Uterus (tissue), 3 donors: ENCODE measurements at regions not wholly inside any gene's neighbourhood (a gene's known extent, or its start where the extent isn't known, plus 50 kb on each side); places are given as distances from the start of the nearest gene placed in this dataset.

ENCODE experiments used
- DNase-seq, 2 donors: peaks; one replicate each; pipeline ENCODE4 v3.0.0-alpha.2; 2019 to 2020
- H3K27ac ChIP-seq, 2 donors: fragments of 200-600 bp; sonication (generic); 1 replicate in 1 of 2; 2 replicates in 1 of 2; pipeline ENCODE4 v1.5.1; 2016 to 2018
- H3K27me3 ChIP-seq, 2 donors: fragments of 200-600 bp; sonication (generic); one replicate each; pipeline ENCODE4 v1.5.1; 2018 to 2019; ENCODE audit warnings: control low read depth in 1 of 2
- H3K36me3 ChIP-seq, 2 donors: fragments of 200-600 bp; sonication (generic); one replicate each; pipeline ENCODE4 v1.5.1; 2019; ENCODE audit warnings: control low read depth in 1 of 2
- H3K4me1 ChIP-seq, 2 donors: fragments of 200-600 bp; sonication (generic); one replicate each; pipeline ENCODE4 v1.5.1; 2018 to 2019; ENCODE audit warnings: control low read depth in 1 of 2
- H3K4me3 ChIP-seq, 2 donors: fragments of 200-600 bp; sonication (generic); 1 replicate in 1 of 2; 2 replicates in 1 of 2; pipeline ENCODE4 v1.5.1; 2018 to 2019; ENCODE audit warnings: mild to moderate bottlenecking in 1 of 2
- H3K9me3 ChIP-seq, 2 donors: fragments of 200-600 bp; sonication (generic); one replicate each; pipeline ENCODE4 v1.5.1; 2019; ENCODE audit warnings: control low read depth in 1 of 2
- CTCF ChIP-seq, 4 experiments: fragments of 200-600 bp in 2 of 4; fragments of 450-650 bp in 2 of 4; sonication (generic) in 2 of 4; IDR thresholded peaks; one replicate each; pipeline ENCODE4 v1.5.1; 2016 to 2019; ENCODE audit warnings: antibody characterized with exemption in 4 of 4, mild to moderate bottlenecking in 2 of 4, moderate library complexity in 1 of 4
- POLR2A ChIP-seq, 2 donors: fragments of 450-650 bp; IDR thresholded peaks; one replicate each; pipeline ENCODE4 v1.6.1; 2016; ENCODE audit warnings: antibody characterized with exemption in 2 of 2, mild to moderate bottlenecking in 1 of 2, moderate library complexity in 1 of 2
- intact Hi-C: fragments of 100-400 bp; cut with DNase I; formaldehyde crosslinking; loops from one replicate; pipeline ENCODE4 v1.15.1; 2023; ENCODE audit warnings: low total_unique reads
- donor health status: DM: yes; HTN: yes; CAD: no.

- Histone ChIP-seq H3K36me3 (no peaks in the 10 kb centered on the region), H3K27me3 (no peaks in the 10 kb centered on the region), H3K4me3 (no peak overlapping the region), H3K9me3 (no peaks in the 10 kb centered on the region), H3K4me1 (no peaks in the 10 kb centered on the region), H3K27ac (no peak overlapping the region)
- TF ChIP-seq POLR2A (IDR thresholded peaks at IDR 0.05) (no peak), CTCF (IDR thresholded peaks at IDR 0.05) (no peak)
- intact Hi-C loops = no loop called here
- DNase-seq = no peak
Observed at GRCh38 chr5:164482351-164482750, 976.9 kb downstream of the MAT2B start.

DNA sequence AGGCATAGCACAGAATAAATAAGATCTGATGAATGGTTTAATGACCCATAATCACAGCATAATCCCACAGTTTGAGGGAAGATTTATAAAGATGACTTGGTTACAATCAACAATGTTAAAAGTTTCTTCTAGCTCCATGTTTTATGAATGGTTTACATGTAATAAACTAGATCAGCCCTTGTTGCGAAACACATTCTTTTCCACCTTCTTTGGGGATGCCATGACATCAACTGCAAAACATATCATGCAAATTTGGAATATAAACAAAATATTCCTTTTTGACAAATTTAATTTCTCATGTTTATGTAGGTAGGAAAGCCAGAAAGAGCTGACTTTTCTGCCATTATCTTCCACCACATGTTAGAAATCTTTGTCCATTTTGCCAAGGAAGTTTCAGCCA, 979.5 kb downstream of the MAT2B start:
- DNase-seq = no peak
- Histone ChIP-seq H3K4me3 (no peak overlapping the region), H3K9me3 (no peaks in the 10 kb centered on the region), H3K4me1 (no peaks in the 10 kb centered on the region), H3K27ac (no peak overlapping the region), H3K36me3 (no peaks in the 10 kb centered on the region), H3K27me3 (no peaks in the 10 kb centered on the region)
- no peak for TF ChIP-seq POLR2A (IDR thresholded peaks at IDR 0.05)
- no peak for TF ChIP-seq CTCF (IDR thresholded peaks at IDR 0.05)
- intact Hi-C loops = no loop called here

DNA sequence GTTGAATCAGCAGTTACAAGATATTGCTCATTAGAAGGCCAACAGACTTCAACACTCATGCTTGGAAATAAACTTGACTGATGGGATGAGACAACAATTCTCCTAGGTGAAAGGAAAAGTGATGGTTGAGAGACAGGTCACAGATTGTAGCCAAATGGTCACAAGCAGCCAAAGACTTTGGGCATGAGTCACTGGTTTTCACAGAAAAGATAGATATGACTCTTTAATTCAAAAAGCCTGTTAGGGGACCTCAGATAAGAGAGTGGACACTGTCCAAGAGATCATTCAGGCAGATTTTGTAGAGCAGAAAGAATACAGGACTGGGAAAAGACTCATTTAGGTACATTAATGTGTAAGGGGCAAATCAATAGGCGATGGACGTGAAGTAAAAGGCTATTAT, 982.5 kb downstream of the MAT2B start:
- no peaks in the 10 kb centered on the region for H3K27me3 ChIP-seq
- H3K9me3 ChIP-seq = no peaks in the 10 kb centered on the region
- TF ChIP-seq POLR2A (IDR thresholded peaks at IDR 0.05) = no peak
- no peak for TF ChIP-seq CTCF (IDR thresholded peaks at IDR 0.05)
- intact Hi-C loops = no loop called here
- no peak overlapping the region for H3K27ac ChIP-seq
- no peak overlapping the region for H3K4me3 ChIP-seq
- DNase-seq = no peak
- H3K36me3 ChIP-seq = no peaks in the 10 kb centered on the region
- no peaks in the 10 kb centered on the region for H3K4me1 ChIP-seq

DNA sequence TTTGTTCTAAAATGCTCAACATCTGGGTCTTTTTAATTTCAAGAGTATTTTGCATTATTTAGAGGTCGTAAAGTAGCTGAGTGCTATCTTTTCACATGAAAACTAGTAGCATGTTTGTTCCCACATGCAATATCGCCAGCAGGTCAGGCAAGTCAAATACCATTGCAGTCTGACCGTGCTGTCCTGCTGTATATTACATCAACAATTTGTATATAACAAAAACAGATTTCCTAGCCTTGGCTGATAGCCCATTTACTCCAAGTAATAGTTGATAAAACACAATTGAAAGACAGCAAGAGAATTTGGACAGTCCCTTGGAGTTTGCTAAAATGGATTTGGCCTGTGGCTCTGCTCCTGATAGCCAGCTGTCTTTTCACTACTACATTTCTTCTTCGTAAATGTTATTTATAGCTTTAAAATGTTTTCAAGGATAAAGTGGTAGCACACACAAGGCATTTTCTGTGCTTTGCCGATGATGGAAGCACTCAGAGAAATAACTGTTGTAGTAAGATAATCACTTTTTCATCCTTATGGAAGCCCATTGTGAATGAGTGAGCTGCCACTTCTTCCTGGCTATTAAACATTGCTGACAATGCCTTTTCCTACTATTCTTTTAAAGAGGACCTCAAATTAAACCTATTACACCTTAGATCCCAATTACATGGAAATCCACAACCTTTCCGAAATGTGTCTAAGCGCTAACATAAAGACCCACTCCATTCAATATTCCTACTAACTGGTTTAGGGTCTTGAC, 992.1 kb downstream of the MAT2B start:
- Histone ChIP-seq H3K36me3 (no peaks in the 10 kb centered on the region), H3K27me3 (no peaks in the 10 kb centered on the region), H3K4me3 (no peak overlapping the region), H3K4me1 (no peaks in the 10 kb centered on the region), H3K9me3 (no peaks in the 10 kb centered on the region), H3K27ac (no peak overlapping the region)
- TF ChIP-seq POLR2A (IDR thresholded peaks at IDR 0.05) (no peak), CTCF (IDR thresholded peaks at IDR 0.05) (no peak)
- no peak for DNase-seq
- intact Hi-C loops = no loop called here

GRCh38 chr5:164498438-164498837, 993.0 kb downstream of the MAT2B start:
- Histone ChIP-seq H3K27ac (no peak overlapping the region), H3K9me3 (no peaks in the 10 kb centered on the region)
- TF ChIP-seq CTCF (IDR thresholded peaks at IDR 0.05) = no peak
- no peak for TF ChIP-seq POLR2A (IDR thresholded peaks at IDR 0.05)

More at GRCh38 chr5:164498438-164498837, 993.0 kb downstream of the MAT2B start:
- no peak overlapping the region for H3K4me3 ChIP-seq
- DNase-seq = no peak
- H3K27me3 ChIP-seq = no peaks in the 10 kb centered on the region
- H3K4me1 ChIP-seq = no peaks in the 10 kb centered on the region
- intact Hi-C loops = no loop called here
- no peaks in the 10 kb centered on the region for H3K36me3 ChIP-seq
